Prostate gland (tissue), 2 donors: ENCODE measurements at regions not wholly inside any gene's neighbourhood (a gene's known extent, or its start where the extent isn't known, plus 50 kb on each side); places are given as distances from the start of the nearest gene placed in this dataset.

Experiments
- POLR2A ChIP-seq: fragments of 450-650 bp; IDR thresholded peaks from one replicate; pipeline ENCODE4 v1.6.1; 2016; ENCODE audit warnings: antibody characterized with exemption, mild to moderate bottlenecking
- TF ChIP-seq, protein P1 (sequence below), 4 experiments: fragments of 200-600 bp in 2 of 4; fragments of 450-650 bp in 2 of 4; sonication (generic) in 2 of 4; IDR thresholded peaks; 1 replicate in 3 of 4; 2 replicates in 1 of 4; pipeline ENCODE4 v1.5.1; 2016 to 2019; ENCODE audit warnings: antibody characterized with exemption in 4 of 4, mild to moderate bottlenecking in 2 of 4, moderate library complexity in 2 of 4

DNA sequence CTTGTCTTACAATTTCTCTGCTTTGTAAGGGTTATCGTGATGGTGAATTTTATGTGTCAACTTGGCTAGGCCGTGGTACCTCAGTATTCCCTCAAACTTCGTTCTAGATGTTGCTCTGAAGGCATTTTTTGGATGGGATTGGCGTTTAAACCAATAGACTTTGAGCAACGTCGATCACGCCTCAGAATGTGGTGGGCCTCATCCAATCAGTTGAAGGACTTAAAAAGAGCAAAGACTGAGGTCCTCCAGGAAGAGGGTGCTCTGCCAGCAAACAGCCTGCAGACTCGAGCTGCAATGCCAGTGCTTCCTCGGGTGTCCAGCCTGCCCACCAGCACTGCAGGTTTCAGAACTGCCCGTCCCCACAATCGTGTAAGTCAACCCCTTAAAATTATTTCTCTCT, 145.8 kb upstream of the SALL3 start:
- TF ChIP-seq, protein P1, sequence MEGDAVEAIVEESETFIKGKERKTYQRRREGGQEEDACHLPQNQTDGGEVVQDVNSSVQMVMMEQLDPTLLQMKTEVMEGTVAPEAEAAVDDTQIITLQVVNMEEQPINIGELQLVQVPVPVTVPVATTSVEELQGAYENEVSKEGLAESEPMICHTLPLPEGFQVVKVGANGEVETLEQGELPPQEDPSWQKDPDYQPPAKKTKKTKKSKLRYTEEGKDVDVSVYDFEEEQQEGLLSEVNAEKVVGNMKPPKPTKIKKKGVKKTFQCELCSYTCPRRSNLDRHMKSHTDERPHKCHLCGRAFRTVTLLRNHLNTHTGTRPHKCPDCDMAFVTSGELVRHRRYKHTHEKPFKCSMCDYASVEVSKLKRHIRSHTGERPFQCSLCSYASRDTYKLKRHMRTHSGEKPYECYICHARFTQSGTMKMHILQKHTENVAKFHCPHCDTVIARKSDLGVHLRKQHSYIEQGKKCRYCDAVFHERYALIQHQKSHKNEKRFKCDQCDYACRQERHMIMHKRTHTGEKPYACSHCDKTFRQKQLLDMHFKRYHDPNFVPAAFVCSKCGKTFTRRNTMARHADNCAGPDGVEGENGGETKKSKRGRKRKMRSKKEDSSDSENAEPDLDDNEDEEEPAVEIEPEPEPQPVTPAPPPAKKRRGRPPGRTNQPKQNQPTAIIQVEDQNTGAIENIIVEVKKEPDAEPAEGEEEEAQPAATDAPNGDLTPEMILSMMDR (IDR thresholded peaks at IDR 0.05): no peak
- TF ChIP-seq POLR2A: no peak
